ENCODE measurements at regions not wholly inside any gene's neighbourhood (a gene's known extent, or its start where the extent isn't known, plus 50 kb on each side); places are given as distances from the start of the nearest gene placed in this dataset.

DNA sequence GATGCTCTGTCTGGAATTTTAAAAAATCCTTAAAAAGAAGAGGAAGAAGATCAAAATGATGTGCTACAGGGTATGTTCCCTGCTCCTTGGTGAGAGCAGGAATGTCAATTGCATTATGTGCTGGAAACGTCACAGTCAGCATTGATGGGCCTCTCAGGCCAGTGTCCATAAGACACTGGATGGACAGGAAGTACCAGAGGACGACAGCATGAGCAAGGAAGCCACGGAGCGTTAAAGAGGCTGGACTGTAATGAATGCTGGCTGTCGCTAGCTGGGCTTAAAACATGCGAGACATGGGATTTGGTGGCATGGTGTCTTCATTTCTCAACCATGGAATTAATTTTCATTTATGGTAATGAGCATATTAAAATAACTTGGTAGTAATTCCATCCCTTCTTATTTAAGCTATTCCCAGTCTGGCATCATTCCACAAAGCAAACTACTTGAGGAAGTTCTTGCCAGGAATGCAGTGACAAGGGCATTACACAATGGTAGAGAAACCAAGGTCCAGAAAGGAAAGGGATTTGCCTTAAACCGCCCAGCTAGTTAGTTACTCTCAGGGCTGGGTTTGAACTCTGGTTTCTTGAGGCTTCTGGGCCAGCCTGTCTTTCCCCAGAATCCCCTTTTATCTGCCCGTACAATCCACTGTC is 166.6 kb upstream of the SOX4 start:
- DNase-seq (ENCODE audit: low spot score) = peak; percentile 53

DNA sequence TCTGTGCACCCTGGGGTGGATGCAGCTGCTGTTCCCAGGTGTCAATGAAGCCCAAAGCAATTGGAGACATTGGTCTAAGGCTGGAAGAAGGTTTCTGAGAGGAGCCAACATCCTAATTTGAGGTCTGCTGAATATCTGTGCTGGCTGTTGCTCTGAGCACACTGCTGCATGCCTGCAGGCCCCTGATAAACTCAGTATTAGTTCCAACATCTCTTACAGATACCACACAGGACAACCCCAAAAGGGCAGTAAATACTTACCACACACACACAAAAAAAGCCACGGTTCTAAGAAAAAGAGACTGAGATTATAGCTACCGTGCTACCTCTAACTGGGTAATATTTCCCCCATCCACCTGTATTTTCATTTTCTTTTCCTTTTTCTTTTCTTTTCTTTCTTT is 164.3 kb upstream of the SOX4 start:
- DNase-seq (ENCODE audit: low spot score) = no peak

DNA sequence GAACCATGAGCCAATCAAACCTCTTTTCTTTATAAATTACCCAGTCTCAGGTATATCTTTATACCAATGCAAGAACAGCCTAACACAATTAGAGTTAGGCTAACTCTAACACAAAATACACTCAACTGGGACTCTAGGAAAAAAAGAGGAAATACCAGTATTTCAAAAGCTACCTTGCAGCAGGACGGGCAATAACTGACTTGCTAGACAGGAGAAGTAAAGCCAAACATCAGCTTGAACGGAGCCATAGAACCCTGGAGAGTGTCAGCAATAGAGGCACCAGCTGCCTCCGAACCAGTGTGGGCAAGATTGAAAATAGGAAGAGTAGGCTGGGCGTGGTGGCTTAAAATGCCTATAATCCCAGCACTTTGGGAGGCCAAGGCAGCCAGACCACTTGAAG is 162.0 kb upstream of the SOX4 start:
- no peak for DNase-seq (ENCODE audit: low spot score)

DNA sequence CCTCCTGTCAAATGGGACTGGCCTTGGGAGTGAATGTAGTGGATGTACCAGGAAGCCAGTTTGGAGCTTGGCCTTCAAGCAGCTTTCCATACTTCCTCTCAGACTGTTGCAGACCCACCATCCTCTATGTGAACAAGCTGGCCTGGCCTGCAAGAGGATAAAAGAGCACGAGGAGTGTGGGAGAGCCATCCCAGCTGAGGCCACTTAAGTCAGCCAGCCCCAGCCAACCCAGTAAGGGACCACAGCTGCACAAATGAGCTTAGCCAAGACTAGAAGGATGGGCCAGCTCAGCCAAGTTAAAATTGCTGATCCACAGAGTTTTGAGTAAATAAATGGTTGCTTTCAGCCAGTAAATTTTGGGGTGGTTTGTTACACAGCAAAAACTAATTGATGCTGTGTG is 156.9 kb upstream of the SOX4 start:
- DNase-seq (ENCODE audit: low spot score) = no peak

DNA sequence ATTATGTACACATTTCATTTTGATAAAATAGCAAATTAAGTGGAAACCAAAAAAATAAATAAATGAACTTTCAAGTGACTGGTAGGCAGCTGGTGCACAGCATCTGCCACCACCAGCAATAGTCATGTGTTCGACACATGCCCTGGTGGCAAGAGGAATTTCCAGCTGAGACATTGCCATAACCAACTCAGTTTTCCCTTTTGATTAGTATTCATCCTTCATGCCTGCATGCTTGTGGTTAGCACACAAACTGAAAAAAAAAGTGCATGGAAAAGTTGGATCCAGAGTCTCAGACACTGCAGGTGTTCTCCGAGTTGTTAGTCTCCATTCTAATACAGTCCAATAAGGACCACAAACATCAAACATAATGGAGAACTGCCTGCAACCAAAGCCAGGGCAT is 156.0 kb upstream of the SOX4 start:
- DNase-seq (ENCODE audit: low spot score) = peak; percentile 37

DNA sequence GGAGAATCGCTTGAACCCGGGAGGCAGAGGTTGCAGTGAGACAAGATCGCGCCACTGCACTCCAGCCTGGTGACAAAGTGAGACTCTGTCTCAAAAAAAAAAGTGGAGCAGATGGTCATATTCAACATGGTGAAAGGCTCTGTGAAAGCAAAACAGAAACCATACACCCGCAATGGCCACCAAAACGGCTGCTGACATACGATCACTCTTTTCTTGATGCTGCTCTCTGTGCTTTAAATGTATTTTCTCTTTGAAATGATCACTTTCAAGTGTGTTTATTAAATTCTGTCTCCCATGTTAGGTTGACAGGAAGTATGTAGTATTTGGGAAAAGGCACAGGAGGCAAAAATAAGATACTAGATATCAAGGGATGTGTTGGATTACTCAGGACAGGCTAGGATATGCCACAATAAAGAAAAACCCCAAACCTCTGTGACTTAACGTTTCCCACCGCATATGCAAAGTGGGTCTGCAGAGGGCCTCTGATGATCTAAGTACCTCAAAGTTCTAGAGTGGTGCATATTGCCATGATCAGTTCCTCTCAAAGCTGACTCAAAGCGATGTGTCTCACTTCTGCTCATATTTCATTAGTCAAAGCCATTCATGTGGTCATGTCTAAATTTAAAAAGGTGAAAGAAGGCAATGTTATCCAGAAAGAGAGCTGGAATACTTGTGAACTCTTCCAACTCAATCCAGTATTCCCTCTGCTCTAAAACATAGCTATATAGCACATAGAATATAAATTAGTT is 155.1 kb upstream of the SOX4 start:
- no peak for DNase-seq (ENCODE audit: low spot score)

DNA sequence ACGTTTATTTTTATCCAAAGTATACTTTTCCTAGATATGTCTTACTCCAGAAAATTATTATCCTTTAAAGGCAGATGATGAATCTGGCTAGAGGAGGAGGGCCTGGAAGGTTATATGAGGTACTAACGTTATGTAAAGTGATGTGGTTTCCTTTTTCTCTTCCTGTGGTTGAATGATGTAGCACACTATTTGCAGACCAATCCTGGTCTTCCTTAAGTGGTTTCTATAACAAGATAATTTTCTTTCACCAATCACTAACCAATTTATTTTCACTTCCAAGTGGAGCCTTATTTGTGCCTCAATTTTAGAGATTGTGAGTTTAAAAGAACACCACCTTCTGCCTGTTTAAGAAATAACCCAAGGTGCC is 154.6 kb upstream of the SOX4 start:
- no peak for DNase-seq (ENCODE audit: low spot score)

DNA sequence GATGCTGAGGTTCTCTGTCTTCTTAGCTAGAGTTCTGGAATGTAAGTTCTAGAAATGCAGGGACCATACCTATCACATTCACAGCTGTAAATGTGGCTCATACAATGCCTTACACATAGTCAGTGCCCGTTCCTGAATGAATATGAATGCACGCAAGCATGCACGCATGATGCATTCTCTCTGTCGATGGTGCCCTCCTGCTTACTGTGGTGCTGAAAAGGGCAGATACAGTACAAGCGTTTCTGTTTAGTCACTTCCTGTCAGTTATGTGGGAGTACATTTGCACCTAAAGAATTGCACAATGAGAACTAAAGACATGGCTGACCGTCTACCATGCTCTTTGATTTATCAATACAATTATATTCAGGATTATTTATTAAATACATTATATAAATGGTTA is 152.2 kb upstream of the SOX4 start:
- DNase-seq (ENCODE audit: low spot score) = no peak

DNA sequence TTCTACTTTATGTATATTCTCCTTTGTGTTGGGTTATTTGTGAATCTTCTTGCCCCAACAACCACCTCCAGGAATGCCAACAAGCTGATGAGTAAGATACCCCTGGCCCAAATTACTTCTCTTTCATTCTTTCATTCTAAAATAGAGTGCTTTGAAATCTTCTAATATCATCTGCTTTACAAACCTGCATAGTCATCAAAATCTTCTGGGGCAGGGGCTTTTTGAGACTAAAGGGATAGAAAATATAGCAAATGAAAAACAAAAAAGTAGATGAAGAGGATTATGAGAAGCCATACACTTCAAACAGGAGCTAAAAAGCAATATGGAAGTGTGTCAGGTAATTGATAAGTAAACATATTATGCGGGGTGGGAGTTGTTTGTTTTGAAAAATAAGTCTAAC is 150.7 kb upstream of the SOX4 start:
- no peak for DNase-seq (ENCODE audit: low spot score)

DNA sequence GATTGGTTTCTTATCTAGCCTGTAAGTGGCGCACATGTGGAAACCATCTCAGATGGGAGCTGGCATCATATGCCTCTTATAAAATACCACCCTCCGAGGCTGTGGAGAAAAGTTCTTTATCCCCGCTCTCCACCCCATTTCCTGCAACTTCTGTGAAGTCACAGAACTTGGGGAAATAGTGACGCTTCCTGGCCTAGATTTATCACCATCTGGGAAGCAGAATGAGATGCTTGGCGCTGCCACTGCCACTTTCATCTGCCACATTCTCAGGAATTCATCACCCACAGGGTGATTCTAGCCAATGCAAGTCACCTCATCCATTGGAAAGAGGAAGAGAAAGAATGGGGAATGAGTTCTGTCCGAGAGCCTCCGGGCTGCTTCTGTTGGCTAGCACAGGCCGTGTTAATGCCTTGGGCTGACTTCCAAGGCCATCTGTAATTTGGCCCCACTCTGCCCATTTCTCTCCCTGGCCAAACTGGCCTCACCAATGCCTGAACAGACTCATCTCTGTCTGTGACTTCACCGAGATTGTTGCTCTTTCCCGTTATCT is 148.8 kb upstream of the SOX4 start:
- DNase-seq (ENCODE audit: low spot score) = peak; percentile 20

DNA sequence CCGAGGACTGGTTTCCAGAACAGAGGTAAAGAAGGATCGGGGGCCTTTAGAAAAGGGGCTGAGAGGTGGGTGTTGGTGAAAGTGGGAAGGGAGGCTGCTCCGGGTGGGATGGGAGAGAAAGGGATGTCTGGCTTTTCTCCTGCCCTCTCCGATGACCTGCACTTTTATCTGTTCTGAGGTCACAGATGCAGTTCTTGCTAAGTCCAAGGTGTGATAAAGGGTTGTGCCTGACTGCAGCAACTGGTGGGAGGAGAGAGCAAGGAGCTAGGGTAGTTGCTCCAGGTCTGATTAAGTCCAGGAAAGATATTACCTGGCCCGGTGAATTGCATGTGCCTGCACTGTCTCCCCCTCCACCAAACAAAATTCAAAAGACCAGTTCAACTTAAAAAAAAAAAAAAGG is 145.6 kb upstream of the SOX4 start:
- DNase-seq (ENCODE audit: low spot score) = no peak

DNA sequence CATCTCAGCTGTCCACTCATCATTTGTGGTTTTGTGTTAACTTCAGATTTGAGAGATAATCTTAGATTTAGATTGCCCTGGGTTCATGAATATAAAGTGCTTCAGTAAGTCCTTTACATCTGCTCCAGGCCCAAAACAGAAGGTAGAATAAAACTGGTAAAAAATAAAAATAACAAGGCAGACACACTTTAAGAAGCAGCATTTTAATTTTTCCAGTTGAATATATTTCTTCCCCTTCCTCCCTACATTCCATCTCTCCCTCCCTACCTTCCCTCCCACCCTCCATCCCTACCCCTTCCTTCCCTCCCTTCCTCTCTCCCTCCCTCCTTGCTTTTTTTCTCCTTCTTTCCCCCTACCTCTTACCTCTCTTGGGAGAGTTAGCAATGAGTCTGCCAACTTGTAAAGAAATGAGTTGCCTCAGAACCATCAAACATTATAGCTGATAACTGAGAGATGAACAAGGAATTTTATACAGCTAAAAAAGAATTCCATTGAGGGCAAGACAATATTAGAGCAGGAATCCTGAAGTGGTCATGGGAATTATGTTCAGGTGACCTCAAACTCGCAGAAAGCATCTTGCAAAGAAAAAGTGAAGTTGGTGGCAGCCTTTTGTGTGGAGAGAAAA is 145.0 kb upstream of the SOX4 start:
- no peak for DNase-seq (ENCODE audit: low spot score)

DNA sequence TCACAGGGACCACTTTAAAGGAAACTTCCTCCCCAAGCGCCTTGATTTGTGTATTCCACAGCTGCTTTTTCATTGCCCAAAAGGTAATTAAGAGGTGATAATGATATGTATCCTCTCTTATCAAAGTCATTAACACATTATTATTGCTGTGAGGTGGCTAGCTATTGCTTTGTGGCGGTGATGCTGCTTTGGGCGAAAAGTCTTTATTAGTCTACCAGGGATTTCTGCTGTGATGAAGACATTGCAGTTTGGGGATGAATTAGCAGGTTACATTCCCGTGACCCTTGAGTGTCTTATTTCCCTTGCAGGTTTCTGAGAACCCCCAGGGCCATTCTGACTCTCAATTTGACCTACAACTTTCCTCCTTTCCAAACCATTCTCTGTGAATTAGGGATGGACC is 143.4 kb upstream of the SOX4 start:
- DNase-seq (ENCODE audit: low spot score) = no peak

DNA sequence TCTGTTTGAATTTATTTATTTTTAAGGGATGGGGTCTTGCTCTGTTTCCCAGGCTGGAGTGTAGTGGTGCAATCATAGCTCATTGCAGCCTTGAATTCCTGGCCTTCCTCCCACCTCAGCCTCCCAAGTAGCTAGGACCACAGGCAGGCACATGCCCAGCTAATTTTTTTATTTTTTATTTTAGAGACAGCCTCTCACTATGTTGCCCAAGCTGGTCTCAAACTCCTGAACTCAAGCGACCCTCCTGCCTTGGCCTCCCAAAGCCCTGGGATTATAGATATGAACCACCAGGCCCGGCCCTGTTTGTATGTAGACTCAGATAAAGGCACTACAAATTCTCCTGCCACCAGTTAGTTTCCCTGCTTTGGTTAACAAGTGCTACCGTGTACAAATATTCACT is 142.9 kb upstream of the SOX4 start:
- no peak for DNase-seq (ENCODE audit: low spot score)

DNA sequence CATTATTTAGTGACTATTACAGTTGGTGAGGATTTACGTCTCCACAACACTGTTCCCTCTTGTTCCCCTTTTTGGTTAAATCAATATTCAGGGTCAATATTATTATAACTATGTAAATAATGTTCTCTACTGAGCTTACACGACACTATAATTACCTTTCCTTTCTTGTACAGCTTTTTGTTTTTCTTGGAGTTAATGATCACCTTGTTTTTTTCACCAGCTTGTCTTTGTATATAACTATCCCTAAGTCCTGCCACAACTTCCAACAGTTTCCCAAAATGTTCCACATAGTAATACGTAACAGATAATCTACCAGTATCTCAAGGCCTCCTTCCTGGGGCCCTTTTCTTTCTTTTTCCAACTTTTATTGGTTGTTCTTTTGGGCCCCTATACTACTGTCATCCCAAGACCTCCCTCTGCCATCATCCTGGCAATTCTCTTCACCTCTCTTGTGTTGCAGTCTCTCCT is 142.0 kb upstream of the SOX4 start:
- no peak for DNase-seq (ENCODE audit: low spot score)

DNA sequence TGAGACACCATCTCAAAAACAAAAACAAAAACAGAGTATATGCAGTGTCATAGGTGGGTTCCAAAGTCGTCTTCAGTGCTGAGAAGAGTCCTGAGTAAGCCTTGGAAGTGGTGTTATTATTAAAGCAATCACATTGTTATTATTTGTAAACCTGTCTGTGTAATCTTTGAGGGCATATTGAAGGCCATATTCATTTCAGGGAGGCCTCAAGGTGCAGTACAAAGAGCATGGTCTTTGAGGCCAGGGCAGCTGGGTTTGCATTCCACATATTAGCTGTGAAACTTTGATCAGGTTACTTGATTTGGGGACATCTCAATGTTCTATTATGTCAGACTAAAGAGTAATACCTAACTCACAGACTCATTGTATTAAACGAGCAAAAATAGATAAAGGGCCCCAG is 139.3 kb upstream of the SOX4 start:
- no peak for DNase-seq (ENCODE audit: low spot score)

DNA sequence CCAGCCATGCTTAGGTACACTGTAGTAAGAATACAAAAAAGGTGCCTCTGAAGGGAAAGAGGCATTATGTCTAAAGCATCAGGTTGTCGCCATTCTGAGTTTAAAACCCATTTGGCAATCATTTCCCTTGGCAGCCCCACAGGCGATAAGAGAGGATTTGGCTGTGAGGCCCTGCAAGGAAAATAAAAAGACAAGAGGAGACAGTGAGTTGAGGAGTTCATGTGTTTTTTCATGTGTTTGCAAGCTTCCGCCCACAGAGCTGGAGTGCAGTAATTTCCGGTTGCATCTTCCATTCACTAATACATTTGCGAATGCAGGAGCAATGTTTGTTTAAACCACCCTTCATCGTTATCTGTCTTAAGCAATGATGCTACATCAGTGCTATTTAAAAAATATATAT is 138.5 kb upstream of the SOX4 start:
- no peak for DNase-seq (ENCODE audit: low spot score)

DNA sequence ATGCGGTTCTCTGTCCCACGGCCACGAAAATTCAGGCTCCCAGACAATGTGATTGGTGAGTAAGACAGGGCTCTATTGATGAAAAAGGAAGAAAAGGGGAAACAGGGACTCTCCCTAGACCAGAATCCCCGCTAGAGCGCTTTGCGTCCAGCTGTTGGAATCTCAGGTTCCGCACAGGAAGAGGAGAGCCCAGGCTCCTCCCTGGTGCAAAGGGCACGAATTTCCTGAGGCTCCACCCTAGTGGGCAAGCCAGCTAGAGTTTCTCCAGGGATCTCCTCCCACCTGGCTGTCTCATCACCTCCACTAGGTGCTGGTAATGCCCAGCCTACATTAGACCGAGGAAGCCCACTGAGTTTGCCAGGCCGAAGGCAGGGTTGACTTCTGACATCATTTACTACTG is 135.9 kb upstream of the SOX4 start:
- DNase-seq (ENCODE audit: low spot score) = no peak

DNA sequence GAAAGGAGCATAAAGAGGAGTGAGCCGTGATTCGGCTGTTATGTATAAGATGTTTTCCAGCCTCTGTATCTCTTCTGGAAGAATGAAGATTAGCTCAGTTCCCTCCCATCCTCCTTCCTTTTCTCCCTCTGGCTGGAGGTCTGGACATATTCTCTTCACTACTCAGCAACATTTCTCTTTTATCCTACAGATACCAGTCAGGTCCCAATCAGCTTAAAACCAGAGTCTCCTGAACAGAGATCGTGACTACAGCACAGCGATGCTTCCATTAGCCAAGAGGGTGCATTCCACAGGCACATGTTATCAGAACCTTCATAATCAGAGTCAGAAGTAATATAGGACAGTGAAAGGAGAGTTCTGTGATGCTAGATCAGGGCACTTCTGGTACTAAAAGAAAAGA is 133.9 kb upstream of the SOX4 start:
- DNase-seq (ENCODE audit: low spot score) = no peak

DNA sequence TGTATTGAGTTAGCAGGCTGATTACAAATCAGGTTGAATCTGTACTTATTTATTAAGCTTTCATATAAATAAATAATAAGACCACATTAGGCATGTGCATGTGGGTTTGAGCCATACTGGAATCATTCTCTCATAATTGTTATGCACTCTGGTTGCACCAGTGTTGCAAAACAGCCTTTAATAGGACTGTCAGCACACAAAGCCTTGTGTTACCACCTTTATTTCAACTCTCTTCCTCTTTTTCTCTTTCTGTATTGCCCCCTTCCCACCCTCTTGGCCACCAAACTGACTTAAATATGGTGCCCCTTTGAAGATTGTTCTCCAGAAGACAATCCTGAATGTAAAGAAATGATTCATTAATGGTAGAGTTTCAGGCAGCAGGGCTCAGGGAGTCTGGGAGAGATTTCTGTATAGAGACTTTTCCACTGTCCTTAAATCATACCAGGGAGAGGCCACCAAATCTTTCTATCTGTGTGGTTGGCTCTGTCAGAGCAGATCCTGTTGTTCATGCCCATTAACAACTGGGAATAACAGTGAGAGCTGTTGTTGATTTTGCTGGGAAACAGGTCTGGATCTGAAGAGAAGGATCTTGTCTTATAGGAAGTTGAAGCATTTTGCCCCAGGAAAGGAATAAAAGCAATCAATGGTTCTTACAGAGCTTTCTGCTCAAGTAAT is 131.6 kb upstream of the SOX4 start:
- DNase-seq (ENCODE audit: low spot score) = no peak

DNA sequence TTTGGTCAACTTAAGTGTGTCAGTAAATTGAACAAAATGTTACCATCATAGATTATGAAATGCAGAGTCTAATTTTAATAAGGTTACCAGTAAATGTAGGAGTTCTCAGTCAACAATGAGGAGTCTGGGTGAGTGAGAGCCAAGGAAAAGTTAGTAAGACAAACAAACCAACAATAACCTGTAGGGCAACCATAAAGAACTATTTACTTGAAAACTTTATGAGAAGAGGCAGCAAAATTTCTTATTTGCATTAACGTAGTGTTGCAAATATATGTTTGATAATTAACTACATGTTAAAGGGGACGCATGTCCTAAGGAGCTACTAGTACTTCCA is 131.1 kb upstream of the SOX4 start:
- no peak for DNase-seq (ENCODE audit: low spot score)

DNA sequence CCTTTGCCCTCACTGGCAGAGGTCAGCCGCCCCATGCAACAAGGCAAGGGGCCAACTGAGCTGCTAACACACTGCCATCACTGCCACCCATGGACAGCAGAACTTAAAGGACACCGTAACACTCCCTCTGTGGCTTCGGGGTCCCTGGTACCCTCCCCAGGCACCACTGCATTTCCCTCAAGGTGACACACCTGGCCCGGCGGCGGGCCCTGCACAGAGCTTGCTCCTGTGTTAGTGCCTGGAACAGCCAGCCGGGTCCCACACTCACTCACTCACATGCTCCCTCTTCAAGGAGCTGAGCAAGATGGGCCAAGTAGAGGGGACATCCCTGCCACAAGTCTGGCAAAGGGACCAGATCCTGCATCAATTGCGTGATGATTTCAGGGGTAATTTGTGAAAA is 126.5 kb upstream of the SOX4 start:
- DNase-seq (ENCODE audit: low spot score) = no peak

DNA sequence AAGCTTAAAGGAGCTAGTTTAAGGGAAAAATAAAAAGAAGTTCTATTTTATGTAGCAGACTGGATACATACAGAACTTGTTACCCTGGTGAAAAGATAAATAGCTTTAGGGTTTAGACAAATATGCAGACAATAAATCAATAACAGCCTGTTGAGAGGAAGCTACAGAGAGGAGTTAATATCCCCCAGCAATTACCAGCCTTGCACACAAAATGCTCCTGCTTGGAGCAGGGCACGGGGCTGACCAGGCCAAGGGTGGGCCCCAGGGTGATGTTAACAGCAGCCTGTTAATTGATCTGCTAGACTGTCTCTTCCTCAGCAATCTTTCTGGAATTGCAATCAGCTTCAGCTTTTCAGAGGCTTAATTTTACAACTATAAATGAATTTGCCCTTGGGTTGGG is 125.1 kb upstream of the SOX4 start:
- DNase-seq (ENCODE audit: low spot score) = no peak
